ENCODE measurements at regions not wholly inside any gene's neighbourhood (a gene's known extent, or its start where the extent isn't known, plus 50 kb on each side); places are given as distances from the start of the nearest gene placed in this dataset.

GRCh38 chr12:9449181-9449580, 158.5 kb downstream of the KLRB1 start:
- peak overlapping the region; percentile 47; the same call in 1 of the 2 replicates for H3K9ac ChIP-seq (ENCODE audit: insufficient read depth, low read depth, low read length)
- peak overlapping the region; percentile 69 to 81 (median 74) for H3K4me3 ChIP-seq (replicated peaks in 1 of 3; ENCODE audit: insufficient read depth in 1 of 3, low read depth in 2 of 3, low read length in 3 of 3)
- intact Hi-C loops (cut with micrococcal nuclease; ENCODE audit: unreplicated experiment), result no loop called here
- no peaks in the 10 kb centered on the region for H3K27me3 ChIP-seq (ENCODE audit: control insufficient read depth in 1 of 2, insufficient read depth in 2 of 2, low read length in 2 of 2)
- peaks cover 4% of the 10 kb centered on the region for H3K79me2 ChIP-seq (ENCODE audit: insufficient read depth, low read length)
- peak overlapping the region; percentile 37 for H3K27ac ChIP-seq (ENCODE audit: extremely low read length, insufficient read depth, low read length)
- ChIA-PET CTCF (ENCODE audit: low intra/inter-chr PET ratio, low total read pairs) (no interaction called here), POLR2A (interaction anchor here (1.1 to 1.9 kb wide), 3 partner anchors 19 to 383 kb away, joined by 3 to 10 read pairs (median 7); partner anchors contain the start of gene A2M)
- BruUV-seq (replicated peaks), result no TSS peak
- FAIRE-seq (no peak), DNase-seq (ENCODE audit: low spot score) (no peak), ATAC-seq (no peak)
- 4% methylated on average over 6 of the region's 6 CpGs for WGBS (ENCODE audit: low lambda C conversion rate)
- no peaks in the 10 kb centered on the region for H3K9me3 ChIP-seq (ENCODE audit: low read length)
- H4K20me1 ChIP-seq (ENCODE audit: insufficient read depth, low read length), result no peaks in the 10 kb centered on the region
- in situ Hi-C loops (cut with HindIII; ENCODE audit: extremely low pct_ligation_motif_present, low pct_unique_long_range_greater_than_20kb), result no loop called here
- H2AFZ ChIP-seq (ENCODE audit: low read length), result peak overlapping the region; percentile 80
- H3K36me3 ChIP-seq (replicated peaks in 1 of 2; ENCODE audit: control insufficient read depth in 1 of 2, insufficient read depth in 2 of 2, low read length in 2 of 2), result no peaks in the 10 kb centered on the region
- H3K4me2 ChIP-seq (ENCODE audit: low read depth, low read length), result peak overlapping the region; percentile 78
- no peaks in the 10 kb centered on the region for H3K4me1 ChIP-seq (ENCODE audit: insufficient read depth, low read length)
- TF ChIP-seq DNMT1 (CRISPR knock-in tag; IDR thresholded peaks at IDR 0.05), result no peak
- TF ChIP-seq, protein P1, sequence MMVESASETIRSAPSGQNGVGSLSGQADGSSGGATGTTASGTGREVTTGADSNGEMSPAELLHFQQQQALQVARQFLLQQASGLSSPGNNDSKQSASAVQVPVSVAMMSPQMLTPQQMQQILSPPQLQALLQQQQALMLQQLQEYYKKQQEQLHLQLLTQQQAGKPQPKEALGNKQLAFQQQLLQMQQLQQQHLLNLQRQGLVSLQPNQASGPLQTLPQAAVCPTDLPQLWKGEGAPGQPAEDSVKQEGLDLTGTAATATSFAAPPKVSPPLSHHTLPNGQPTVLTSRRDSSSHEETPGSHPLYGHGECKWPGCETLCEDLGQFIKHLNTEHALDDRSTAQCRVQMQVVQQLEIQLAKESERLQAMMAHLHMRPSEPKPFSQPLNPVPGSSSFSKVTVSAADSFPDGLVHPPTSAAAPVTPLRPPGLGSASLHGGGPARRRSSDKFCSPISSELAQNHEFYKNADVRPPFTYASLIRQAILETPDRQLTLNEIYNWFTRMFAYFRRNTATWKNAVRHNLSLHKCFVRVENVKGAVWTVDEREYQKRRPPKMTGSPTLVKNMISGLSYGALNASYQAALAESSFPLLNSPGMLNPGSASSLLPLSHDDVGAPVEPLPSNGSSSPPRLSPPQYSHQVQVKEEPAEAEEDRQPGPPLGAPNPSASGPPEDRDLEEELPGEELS (CRISPR knock-in tag; IDR thresholded peaks at IDR 0.05), result no peak
- TF ChIP-seq HOXD1 (CRISPR knock-in tag; IDR thresholded peaks at IDR 0.05), result no peak
- TF ChIP-seq ZNF20 (CRISPR knock-in tag; IDR thresholded peaks at IDR 0.05), result no peak
- TF ChIP-seq ZSCAN21 (CRISPR knock-in tag; IDR thresholded peaks at IDR 0.05; ENCODE audit: borderline replicate concordance), result no peak
- no peak for TF ChIP-seq YEATS4 (CRISPR knock-in tag; IDR thresholded peaks at IDR 0.05; ENCODE audit: borderline replicate concordance)
- TF ChIP-seq CHD4 (IDR thresholded peaks at IDR 0.05; ENCODE audit: borderline replicate concordance, low read length), result no peak
- no peak for TF ChIP-seq ZBTB40 (IDR thresholded peaks at IDR 0.05)
- TF ChIP-seq ZBTB40 (CRISPR knock-in tag; IDR thresholded peaks at IDR 0.05), result no peak
- TF ChIP-seq ZSCAN29 (CRISPR knock-in tag; conservative IDR thresholded peaks at IDR 0.05), result no peak
- TF ChIP-seq, protein P2, sequence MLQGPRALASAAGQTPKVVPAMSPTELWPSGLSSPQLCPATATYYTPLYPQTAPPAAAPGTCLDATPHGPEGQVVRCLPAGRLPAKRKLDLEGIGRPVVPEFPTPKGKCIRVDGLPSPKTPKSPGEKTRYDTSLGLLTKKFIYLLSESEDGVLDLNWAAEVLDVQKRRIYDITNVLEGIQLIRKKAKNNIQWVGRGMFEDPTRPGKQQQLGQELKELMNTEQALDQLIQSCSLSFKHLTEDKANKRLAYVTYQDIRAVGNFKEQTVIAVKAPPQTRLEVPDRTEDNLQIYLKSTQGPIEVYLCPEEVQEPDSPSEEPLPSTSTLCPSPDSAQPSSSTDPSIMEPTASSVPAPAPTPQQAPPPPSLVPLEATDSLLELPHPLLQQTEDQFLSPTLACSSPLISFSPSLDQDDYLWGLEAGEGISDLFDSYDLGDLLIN (CRISPR knock-in tag; IDR thresholded peaks at IDR 0.05; ENCODE audit: borderline replicate concordance), result no peak
